Activated CD4-positive, alpha-beta T cell treated with anti-CD3 and anti-CD28 coated beads for 4 hours (primary cell): ENCODE measurements at regions not wholly inside any gene's neighbourhood (a gene's known extent, or its start where the extent isn't known, plus 50 kb on each side); places are given as distances from the start of the nearest gene placed in this dataset.

ENCODE experiments used
- DNase-seq, 2 donors: peaks; one replicate each; pipeline ENCODE4 v3.0.0-alpha.2; 2020

GRCh38 chr18:24840640-24841039, 380.2 kb downstream of the HRH4 start:
- DNase-seq = no peak

- DNase-seq = no peak
Observed at GRCh38 chr18:24841536-24841935, 381.1 kb downstream of the HRH4 start.

- no peak for DNase-seq
Observed at GRCh38 chr18:24843123-24843522, 382.7 kb downstream of the HRH4 start.

- no peak for DNase-seq
Observed at GRCh38 chr18:24846138-24846537, 385.7 kb downstream of the HRH4 start.

GRCh38 chr18:24850532-24850931, 390.1 kb downstream of the HRH4 start:
- DNase-seq = no peak

- no peak for DNase-seq
Observed at GRCh38 chr18:24853076-24853475, 392.6 kb downstream of the HRH4 start.

- DNase-seq = no peak
Observed at GRCh38 chr18:24860978-24861680, 400.7 kb downstream of the HRH4 start.

- DNase-seq = no peak
Observed at GRCh38 chr18:24862201-24862816, 401.9 kb downstream of the HRH4 start.

- DNase-seq = no peak
Observed at GRCh38 chr18:24868311-24868710, 407.9 kb downstream of the HRH4 start.

GRCh38 chr18:24868760-24869237, 408.4 kb downstream of the HRH4 start:
- DNase-seq = no peak

- no peak for DNase-seq
Observed at GRCh38 chr18:24869285-24869684, 408.8 kb downstream of the HRH4 start.

- no peak for DNase-seq
Observed at GRCh38 chr18:24875286-24875685, 414.8 kb downstream of the HRH4 start.

GRCh38 chr18:24875777-24876176, 415.3 kb downstream of the HRH4 start:
- DNase-seq = no peak

GRCh38 chr18:24876266-24876665, 415.8 kb downstream of the HRH4 start:
- DNase-seq = no peak

GRCh38 chr18:24877066-24877465, 416.6 kb downstream of the HRH4 start:
- no peak for DNase-seq

GRCh38 chr18:24877546-24877945, 417.1 kb downstream of the HRH4 start:
- no peak for DNase-seq

GRCh38 chr18:24878289-24878688, 417.9 kb downstream of the HRH4 start:
- DNase-seq = no peak

- no peak for DNase-seq
Observed at GRCh38 chr18:24885276-24885675, 424.8 kb downstream of the HRH4 start.

- no peak for DNase-seq
Observed at GRCh38 chr18:24894880-24895279, 434.4 kb downstream of the HRH4 start.

GRCh38 chr18:24897461-24897860, 437.0 kb downstream of the HRH4 start:
- no peak for DNase-seq

- DNase-seq = no peak
Observed at GRCh38 chr18:24910221-24910620, 441.7 kb downstream of the ZNF521 start.

- no peak for DNase-seq
Observed at GRCh38 chr18:24913507-24914170, 438.3 kb downstream of the ZNF521 start.

- DNase-seq = no peak
Observed at GRCh38 chr18:24914171-24914525, 437.8 kb downstream of the ZNF521 start.

GRCh38 chr18:24914685-24915084, 437.3 kb downstream of the ZNF521 start:
- DNase-seq = no peak
